Hippocampal formation (tissue), 2 donors: ENCODE measurements at regions not wholly inside any gene's neighbourhood (a gene's known extent, or its start where the extent isn't known, plus 50 kb on each side); places are given as distances from the start of the nearest gene placed in this dataset.

Experiments used
- DNase-seq, 2 donors: peaks; one replicate each; lab custom pipeline; 2025; lab: John Stamatoyannopoulos, UW

GRCh38 chr6:8608737-8609136, 173.4 kb upstream of the SLC35B3 start:
- DNase-seq: no peak

GRCh38 chr6:8589941-8590729, 154.8 kb upstream of the SLC35B3 start:
- no peak for DNase-seq

DNA sequence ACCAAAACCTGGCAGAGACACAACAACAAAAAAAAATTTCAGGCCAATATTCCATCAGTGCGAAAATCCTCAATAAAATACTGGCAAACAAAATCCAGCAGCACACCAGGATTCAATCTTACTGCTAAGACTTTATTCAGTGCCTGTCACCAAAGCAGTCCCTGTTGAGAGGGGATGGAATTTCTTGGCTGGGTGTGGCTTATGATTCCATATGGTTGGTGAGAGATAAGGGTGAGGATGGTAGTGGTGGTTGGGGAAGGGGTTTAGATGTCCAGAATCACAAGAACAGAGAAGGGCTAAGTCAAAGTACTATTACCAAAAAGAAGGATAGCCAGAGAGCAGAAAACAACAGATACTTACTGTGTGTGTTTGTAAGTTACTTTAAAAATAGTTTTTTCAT, 152.8 kb upstream of the SLC35B3 start:
- DNase-seq: no peak

GRCh38 chr6:8583291-8583690, 147.9 kb upstream of the SLC35B3 start:
- no peak for DNase-seq

- DNase-seq: no peak
These were observed 144.0 kb upstream of the SLC35B3 start for GRCh38 chr6:8579372-8579771.

GRCh38 chr6:8578006-8578405, 142.7 kb upstream of the SLC35B3 start:
- no peak for DNase-seq

- DNase-seq: no peak
These were observed 139.6 kb upstream of the SLC35B3 start for GRCh38 chr6:8574749-8575468.

- DNase-seq: no peak
These were observed 139.0 kb upstream of the SLC35B3 start for GRCh38 chr6:8574311-8574710.

DNA sequence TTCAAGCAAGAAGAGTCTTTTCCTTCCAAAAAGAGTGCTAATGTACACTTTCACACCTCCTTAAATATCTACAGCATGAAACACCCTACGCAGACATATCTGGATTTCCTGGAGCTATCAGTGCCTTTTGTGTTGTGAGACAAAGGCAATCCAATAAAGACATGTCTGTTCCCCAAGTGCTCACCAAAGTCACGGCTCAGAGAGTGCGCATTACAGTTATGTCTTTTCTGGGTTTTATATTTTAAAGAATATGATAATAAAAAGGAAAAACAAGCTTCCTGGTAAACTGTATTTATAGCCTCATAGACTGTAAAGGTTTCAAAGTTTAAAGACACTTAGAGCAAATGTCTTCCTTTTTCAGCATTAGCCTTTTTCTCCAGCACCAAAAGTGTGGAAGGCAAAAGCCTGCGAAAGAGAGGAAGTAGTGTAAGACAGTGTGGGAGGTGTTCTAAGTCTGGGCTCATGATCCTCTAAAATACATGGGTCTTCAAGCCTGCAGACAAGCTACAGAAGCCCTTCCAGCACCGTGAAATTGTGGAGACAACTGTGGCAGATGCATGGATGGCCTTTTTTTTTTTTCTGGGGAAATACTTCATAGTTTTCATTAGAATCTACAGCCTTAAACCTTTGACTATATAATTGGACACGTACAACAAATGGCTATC, 135.0 kb upstream of the SLC35B3 start:
- DNase-seq: no peak

GRCh38 chr6:8562125-8562524, 126.8 kb upstream of the SLC35B3 start:
- DNase-seq: no peak

- DNase-seq: no peak
These were observed 123.6 kb upstream of the SLC35B3 start for GRCh38 chr6:8558953-8559352.

DNA sequence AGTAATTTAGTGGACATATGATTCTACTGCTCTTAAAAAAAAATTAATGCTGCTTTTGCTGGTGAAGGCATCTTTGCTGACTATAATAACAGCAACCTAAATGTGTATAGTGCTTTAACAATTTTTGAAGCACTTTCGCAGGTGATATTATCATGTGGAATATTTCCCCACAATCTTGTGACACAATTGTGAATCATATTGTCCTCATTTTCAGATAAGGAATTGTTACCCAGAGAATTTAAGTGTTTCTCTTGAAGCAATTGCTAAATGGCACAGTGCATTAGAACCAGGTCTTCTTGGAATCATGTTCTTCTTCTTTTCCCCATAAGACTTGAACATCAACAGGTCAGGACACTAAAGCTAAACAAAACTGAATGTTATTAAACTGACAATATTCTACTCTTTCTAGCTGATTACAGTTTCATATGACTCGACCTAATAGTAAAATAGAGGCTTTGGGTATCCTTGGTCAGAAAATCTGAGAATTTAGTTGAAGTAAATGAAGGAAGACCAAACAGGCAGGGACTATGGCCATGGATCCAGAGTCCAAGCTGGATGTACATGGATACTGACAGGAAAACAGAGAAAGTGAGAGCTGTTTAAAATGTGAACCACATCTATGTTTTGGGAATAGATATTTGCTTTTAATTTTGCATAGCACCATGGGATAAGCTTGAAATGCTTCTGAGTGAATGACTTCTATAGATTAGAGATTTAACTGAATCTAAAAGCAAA, 121.8 kb upstream of the SLC35B3 start:
- no peak for DNase-seq

- DNase-seq: no peak
These were observed 121.1 kb upstream of the SLC35B3 start for GRCh38 chr6:8556370-8557013.

DNA sequence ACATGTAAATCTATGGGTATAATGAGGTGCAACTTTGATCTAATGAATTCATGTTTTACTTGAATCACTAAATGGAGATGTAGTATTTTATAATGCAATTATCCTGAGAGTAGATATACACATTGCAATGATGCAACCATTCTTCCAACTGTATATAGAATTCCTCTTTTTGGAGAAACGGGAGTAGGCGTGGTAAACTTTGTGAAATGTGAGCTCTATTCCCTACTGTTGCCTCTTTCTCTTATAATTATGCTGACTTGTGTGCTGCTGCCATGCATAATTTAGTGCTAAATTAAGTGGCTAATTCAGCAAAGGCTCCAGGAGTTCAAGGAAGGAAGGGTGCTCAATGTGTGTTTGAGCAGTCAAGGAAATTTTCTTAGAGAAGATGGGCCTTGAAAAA, 116.6 kb upstream of the SLC35B3 start:
- no peak for DNase-seq

GRCh38 chr6:8551386-8551785, 116.0 kb upstream of the SLC35B3 start:
- DNase-seq: no peak

GRCh38 chr6:8549074-8549790, 113.9 kb upstream of the SLC35B3 start:
- DNase-seq: no peak

GRCh38 chr6:8546496-8546895, 111.2 kb upstream of the SLC35B3 start:
- no peak for DNase-seq

DNA sequence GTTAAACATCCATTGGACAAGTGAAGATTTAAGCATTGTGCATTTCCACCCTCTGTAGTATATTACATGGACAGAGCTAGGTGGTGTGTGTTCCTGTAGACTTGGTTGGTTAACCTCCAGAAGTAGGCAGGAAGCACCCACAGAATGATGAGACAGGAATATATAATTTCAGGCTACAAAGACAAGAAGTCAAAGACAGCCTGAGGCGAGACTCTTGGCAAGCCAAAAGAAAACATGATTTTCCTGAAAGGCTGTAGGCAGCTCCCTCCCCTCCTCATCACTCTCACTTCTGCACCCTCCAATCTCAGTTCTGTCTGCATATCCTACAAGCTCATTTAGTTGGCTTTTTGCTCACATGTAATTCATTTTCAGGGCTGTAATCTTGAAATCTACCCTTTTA, 110.0 kb upstream of the SLC35B3 start:
- no peak for DNase-seq

- DNase-seq: no peak
These were observed 108.4 kb upstream of the SLC35B3 start for GRCh38 chr6:8543714-8544113.

- no peak for DNase-seq
These were observed 104.1 kb upstream of the SLC35B3 start for GRCh38 chr6:8539453-8539852.

GRCh38 chr6:8536122-8536521, 100.8 kb upstream of the SLC35B3 start:
- no peak for DNase-seq
